T-cell (primary cell): ENCODE measurements at regions not wholly inside any gene's neighbourhood (a gene's known extent, or its start where the extent isn't known, plus 50 kb on each side); places are given as distances from the start of the nearest gene placed in this dataset.

Experiments
- ATAC-seq, 4 experiments: fragments of 200-7000 bp in 3 of 4; fragments of 150-1000 bp in 1 of 4; cut with Tn5 transposase; replicated peaks in 1 of 4; 1 replicate in 3 of 4; 2 replicates in 1 of 4; pipeline ENCODE4 v1.10.0; 2021; ENCODE audit warnings: moderate library complexity in 3 of 4, mild to moderate bottlenecking in 2 of 4, moderate number of reproducible peaks in 1 of 4
- CTCF ChIA-PET, 2 donors: fragments of 300-600 bp; sonication (Branson Sonifier 250); formaldehyde crosslinking; loops; one replicate each; lab custom pipeline; 2022; ENCODE audit warnings: antibody characterized with exemption in 2 of 2; lab: Charles Lee
- POLR2A ChIA-PET, 2 donors: fragments of 300-600 bp; sonication (Branson Sonifier 250); formaldehyde crosslinking; loops; one replicate each; lab custom pipeline; 2022; ENCODE audit warnings: antibody characterized with exemption in 2 of 2; lab: Charles Lee
- DNase-seq, 35 experiments: peaks; one replicate each; pipeline versions ENCODE4 v3.0.0 to v3.0.0-alpha.2; 2013 to 2023
- H3K27ac ChIP-seq: one replicate; pipeline ENCODE4 v1.5.1; 2013; ENCODE audit warnings: low read length
- H3K27me3 ChIP-seq, 2 experiments: replicated peaks in 1 of 2; 1 replicate in 1 of 2; 2 replicates in 1 of 2; pipeline versions ENCODE4 v1.6.1 to v1.7.0; 2013; ENCODE audit warnings: low read length in 1 of 2, mixed read lengths in 1 of 2; ENCODE audit not compliant: control insufficient read depth in 2 of 2, insufficient read depth in 2 of 2; ENCODE audit errors: extremely low read depth in 1 of 2
- H3K36me3 ChIP-seq, 2 donors: 1 replicate in 1 of 2; 2 replicates in 1 of 2; pipeline versions ENCODE4 v1.6.1 to v1.7.0; 2013; ENCODE audit warnings: low read length in 1 of 2; ENCODE audit not compliant: control insufficient read depth in 2 of 2, insufficient read depth in 1 of 2; ENCODE audit errors: extremely low read depth in 1 of 2
- H3K4me1 ChIP-seq, 2 experiments: 1 replicate in 1 of 2; 2 replicates in 1 of 2; pipeline versions ENCODE4 v1.6.1 to v1.7.0; 2013; ENCODE audit warnings: low read length in 2 of 2, mixed read lengths in 1 of 2; ENCODE audit not compliant: insufficient read depth in 2 of 2, control insufficient read depth in 1 of 2; ENCODE audit errors: extremely low read depth in 1 of 2
- H3K4me3 ChIP-seq, 2 donors: 1 replicate in 1 of 2; 2 replicates in 1 of 2; pipeline versions ENCODE4 v1.5.1 to v1.7.0; 2013; ENCODE audit warnings: mild to moderate bottlenecking in 2 of 2, low read length in 1 of 2, moderate library complexity in 1 of 2; ENCODE audit not compliant: control insufficient read depth in 1 of 2; ENCODE audit errors: extremely low read depth in 1 of 2
- H3K9me3 ChIP-seq: 2 replicates; pipeline ENCODE4 v1.7.0; 2013
- H3K27ac Mint-ChIP-seq, 2 donors: one replicate each; pipeline ENCODE4 v1.8.0; 2020 to 2021; ENCODE audit warnings: mild to moderate bottlenecking in 2 of 2, mixed read lengths in 2 of 2
- H3K27me3 Mint-ChIP-seq, 2 donors: one replicate each; pipeline ENCODE4 v1.8.0; 2021 to 2022; ENCODE audit warnings: mixed read lengths in 2 of 2
- H3K36me3 Mint-ChIP-seq: one replicate; pipeline ENCODE4 v1.8.0; 2021; ENCODE audit warnings: mixed read lengths
- H3K4me1 Mint-ChIP-seq, 3 donors: one replicate each; pipeline ENCODE4 v1.8.0; 2020 to 2022; ENCODE audit warnings: mixed read lengths in 3 of 3, mild to moderate bottlenecking in 1 of 3
- H3K4me3 Mint-ChIP-seq, 3 donors: one replicate each; pipeline ENCODE4 v1.8.0; 2020 to 2022; ENCODE audit warnings: mild to moderate bottlenecking in 3 of 3, mixed read lengths in 3 of 3, moderate library complexity in 3 of 3
- H3K9me3 Mint-ChIP-seq, 3 donors: one replicate each; pipeline ENCODE4 v1.8.0; 2020 to 2022; ENCODE audit warnings: mixed read lengths in 3 of 3
- WGBS: methylation state at CpG from one replicate; pipeline ENCODE4 v1.1.5; 2013; ENCODE audit warnings: missing lambda C conversion rate; ENCODE audit not compliant: insufficient coverage; 5-methylcytosine and 5-hydroxymethylcytosine counted together

DNA sequence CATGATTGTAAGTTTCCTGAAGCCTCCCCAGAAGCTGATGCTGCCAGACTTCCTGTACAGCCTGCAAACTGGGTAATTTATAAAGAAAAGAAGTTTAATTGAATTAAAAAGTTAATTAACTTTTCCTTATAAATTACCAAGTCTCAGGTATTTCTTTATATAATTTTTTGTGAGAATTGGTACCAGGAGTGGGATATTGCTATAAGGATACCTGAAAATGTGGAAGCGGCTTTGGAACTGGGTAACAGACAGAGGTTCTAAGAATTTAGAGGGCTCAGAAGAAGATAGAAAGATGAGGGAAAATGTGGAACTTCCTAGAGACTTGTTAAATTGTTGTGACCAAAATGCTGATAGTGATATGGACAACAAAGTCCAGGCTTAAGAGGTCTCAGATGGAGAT lies 163.1 kb downstream of the PTPRU start:
- POLR2A ChIA-PET: no interaction called here
- H3K27ac Mint-ChIP-seq: no peak overlapping the region

GRCh38 chr1:29398431-29398830 lies 162.1 kb downstream of the PTPRU start:
- H3K4me1 Mint-ChIP-seq: no peaks in the 10 kb centered on the region
- H3K27me3 Mint-ChIP-seq: peaks cover 8 to 24% of the 10 kb centered on the region in 2 donors
- Histone ChIP-seq H3K36me3 (no peaks in the 10 kb centered on the region), H3K4me3 (no peak overlapping the region), H3K27me3 (peaks cover 0 to 17% of the 10 kb centered on the region in 2 experiments), H3K4me1 (no peaks in the 10 kb centered on the region), H3K9me3 (no peaks in the 10 kb centered on the region), H3K27ac (no peak overlapping the region)
- H3K9me3 Mint-ChIP-seq: peaks cover 6 to 10% (median 7%) of the 10 kb centered on the region in 3 donors
- ATAC-seq (no peak), DNase-seq (no peak)
- H3K27ac Mint-ChIP-seq: no peak overlapping the region
- ChIA-PET CTCF (no interaction called here), POLR2A (no interaction called here)
- no peaks in the 10 kb centered on the region for H3K36me3 Mint-ChIP-seq
- no peak overlapping the region for H3K4me3 Mint-ChIP-seq
- 81% methylated on average over 2 of the region's 3 CpGs for WGBS

More for the DNA sequence above, 163.1 kb downstream of the PTPRU start:
- WGBS: 100% methylated on average over 1 of the region's 1 CpG
- no peak overlapping the region for H3K4me3 ChIP-seq
- CTCF ChIA-PET: no interaction called here
- no peaks in the 10 kb centered on the region for H3K36me3 Mint-ChIP-seq
- peaks cover 0 to 15% of the 10 kb centered on the region in 2 experiments for H3K27me3 ChIP-seq
- H3K4me3 Mint-ChIP-seq: no peak overlapping the region
- no peaks in the 10 kb centered on the region for H3K9me3 ChIP-seq
- peaks cover 6 to 10% (median 7%) of the 10 kb centered on the region in 3 donors for H3K9me3 Mint-ChIP-seq
- no peaks in the 10 kb centered on the region for H3K4me1 Mint-ChIP-seq
- H3K27me3 Mint-ChIP-seq: peaks cover 15 to 26% of the 10 kb centered on the region in 2 donors
- H3K36me3 ChIP-seq: no peaks in the 10 kb centered on the region
- no peaks in the 10 kb centered on the region for H3K4me1 ChIP-seq
- no peak overlapping the region for H3K27ac ChIP-seq
- ATAC-seq: no peak
- DNase-seq: no peak

DNA sequence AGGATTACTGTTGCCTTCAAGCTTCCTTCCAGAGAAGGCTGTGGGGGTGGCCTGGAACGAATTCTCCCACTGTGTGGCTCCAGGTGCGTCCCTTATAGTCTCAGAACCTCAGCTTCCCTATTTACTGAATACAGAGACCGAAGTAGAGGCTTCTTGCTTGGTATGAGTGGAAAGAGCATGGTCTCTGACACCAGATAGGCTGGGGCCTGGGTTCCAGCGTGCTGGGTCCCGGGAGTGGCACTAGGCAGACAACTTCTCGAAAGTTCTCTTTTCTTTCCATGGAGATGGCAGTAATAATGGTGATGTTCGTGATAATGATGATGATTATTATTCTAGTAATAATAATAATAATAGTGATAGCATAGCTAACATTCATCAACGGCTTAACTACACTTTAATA lies 161.7 kb downstream of the PTPRU start:
- Mint-ChIP-seq H3K36me3 (no peaks in the 10 kb centered on the region), H3K4me3 (no peak overlapping the region), H3K9me3 (peaks cover 6 to 10% (median 7%) of the 10 kb centered on the region in 3 donors), H3K27ac (no peak overlapping the region), H3K4me1 (no peaks in the 10 kb centered on the region), H3K27me3 (peaks cover 13 to 26% of the 10 kb centered on the region in 2 donors)
- no CpG with 5 or more reads among the region's 8 CpGs for WGBS
- H3K4me3 ChIP-seq: no peak overlapping the region
- H3K9me3 ChIP-seq: no peaks in the 10 kb centered on the region
- ATAC-seq: no peak
- POLR2A ChIA-PET: no interaction called here
- no peaks in the 10 kb centered on the region for H3K4me1 ChIP-seq
- H3K27ac ChIP-seq: no peak overlapping the region
- CTCF ChIA-PET: no interaction called here
- H3K27me3 ChIP-seq: peaks cover 0 to 21% of the 10 kb centered on the region in 2 experiments
- no peaks in the 10 kb centered on the region for H3K36me3 ChIP-seq
- no peak for DNase-seq

DNA sequence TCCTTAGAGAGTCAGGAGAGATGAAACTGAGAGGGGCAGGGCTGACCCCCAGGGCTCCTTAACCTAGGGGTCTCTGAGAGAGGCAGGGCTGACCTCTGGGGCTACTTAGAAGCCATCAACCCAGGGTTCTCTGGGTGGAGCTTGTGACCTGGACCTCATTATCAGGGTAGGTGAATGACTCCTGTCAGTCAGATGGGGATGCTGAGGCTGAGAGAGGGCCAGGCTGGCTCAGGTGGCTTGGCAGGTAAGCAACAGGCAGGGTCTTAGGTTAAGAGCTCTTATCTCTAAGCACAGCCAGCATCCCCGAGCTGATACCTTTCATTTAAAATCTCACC lies 160.9 kb downstream of the PTPRU start:
- ATAC-seq: no peak
- CTCF ChIA-PET: no interaction called here

DNA sequence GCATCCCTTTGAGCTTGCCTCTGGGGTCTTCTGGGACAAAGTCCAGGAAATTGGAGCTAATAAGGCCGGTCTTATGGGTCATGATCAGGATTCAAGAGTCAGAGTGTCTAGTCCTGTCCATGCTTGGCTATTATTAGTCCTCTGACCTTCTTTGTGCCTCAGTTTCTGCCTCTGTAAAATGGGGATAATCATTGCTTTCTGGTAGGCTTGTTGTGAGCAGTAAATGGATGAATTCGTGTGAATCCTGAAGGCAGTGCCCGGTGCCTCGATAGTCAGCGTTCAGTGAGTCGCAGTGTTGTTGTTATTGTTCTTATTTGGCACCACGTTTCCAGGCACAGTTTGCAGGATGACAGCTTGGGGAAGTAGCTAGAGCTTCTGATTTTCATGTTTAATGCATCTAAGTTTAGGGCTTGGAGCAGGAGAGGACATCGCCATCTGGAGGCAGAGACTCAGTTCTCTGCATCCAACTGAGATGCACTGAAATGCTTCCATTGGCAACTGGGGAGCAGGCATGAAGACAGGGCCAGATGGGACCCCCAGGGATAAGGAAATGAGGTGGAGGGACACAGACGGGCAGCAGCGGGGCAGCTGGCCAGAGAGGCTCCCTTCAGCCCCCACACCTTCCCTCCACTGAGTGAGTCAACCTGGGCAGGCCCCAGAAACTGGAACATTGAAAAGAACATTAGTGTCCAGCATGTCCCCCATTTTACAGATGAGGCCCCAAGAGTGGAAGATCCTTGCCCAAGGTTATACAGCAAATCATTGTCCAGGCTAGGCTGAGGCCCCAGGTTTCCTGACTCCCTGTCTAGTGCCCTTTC lies 160.3 kb downstream of the PTPRU start:
- DNase-seq (no peak), ATAC-seq (no peak)
- Mint-ChIP-seq H3K9me3 (peaks cover 6 to 10% (median 7%) of the 10 kb centered on the region in 3 donors), H3K4me1 (no peaks in the 10 kb centered on the region), H3K4me3 (no peak overlapping the region), H3K36me3 (no peaks in the 10 kb centered on the region), H3K27me3 (peaks cover 19 to 26% of the 10 kb centered on the region in 2 donors), H3K27ac (no peak overlapping the region)
- Histone ChIP-seq H3K27ac (no peak overlapping the region), H3K36me3 (no peaks in the 10 kb centered on the region), H3K4me1 (no peaks in the 10 kb centered on the region), H3K4me3 (no peak overlapping the region), H3K27me3 (peaks cover 0 to 32% of the 10 kb centered on the region in 2 experiments), H3K9me3 (no peaks in the 10 kb centered on the region)
- ChIA-PET POLR2A (no interaction called here), CTCF (no interaction called here)
- 72% methylated on average over 8 of the region's 10 CpGs for WGBS

More for the DNA sequence above, 160.9 kb downstream of the PTPRU start:
- Mint-ChIP-seq H3K36me3 (no peaks in the 10 kb centered on the region), H3K27me3 (peaks cover 19 to 22% of the 10 kb centered on the region in 2 donors), H3K4me1 (no peaks in the 10 kb centered on the region), H3K27ac (no peak overlapping the region), H3K4me3 (no peak overlapping the region), H3K9me3 (peaks cover 6 to 10% (median 7%) of the 10 kb centered on the region in 3 donors)
- Histone ChIP-seq H3K4me3 (no peak overlapping the region), H3K9me3 (no peaks in the 10 kb centered on the region), H3K4me1 (no peaks in the 10 kb centered on the region), H3K36me3 (no peaks in the 10 kb centered on the region), H3K27ac (no peak overlapping the region), H3K27me3 (peaks cover 0 to 27% of the 10 kb centered on the region in 2 experiments)
- DNase-seq: no peak
- POLR2A ChIA-PET: no interaction called here
- WGBS: 54% methylated on average over 1 of the region's 1 CpG

GRCh38 chr1:29395736-29396437 lies 159.6 kb downstream of the PTPRU start:
- no peaks in the 10 kb centered on the region for H3K4me1 ChIP-seq
- WGBS: 34% methylated on average over 5 of the region's 5 CpGs
- no peaks in the 10 kb centered on the region for H3K36me3 ChIP-seq
- no peak overlapping the region for H3K4me3 ChIP-seq
- no peaks in the 10 kb centered on the region for H3K9me3 ChIP-seq
- ATAC-seq: no peak
- peaks cover 6 to 10% (median 7%) of the 10 kb centered on the region in 3 donors for H3K9me3 Mint-ChIP-seq
- H3K27me3 ChIP-seq: peaks cover 0 to 38% of the 10 kb centered on the region in 2 experiments
- no peak overlapping the region for H3K27ac ChIP-seq
- no peaks in the 10 kb centered on the region for H3K36me3 Mint-ChIP-seq
- H3K27me3 Mint-ChIP-seq: peaks cover 19 to 32% of the 10 kb centered on the region in 2 donors
- H3K4me3 Mint-ChIP-seq: no peak overlapping the region
- H3K27ac Mint-ChIP-seq: no peak overlapping the region
- ChIA-PET CTCF (no interaction called here), POLR2A (no interaction called here)
- DNase-seq: no peak
- no peaks in the 10 kb centered on the region for H3K4me1 Mint-ChIP-seq
